ENCODE measurements at regions not wholly inside any gene's neighbourhood (a gene's known extent, or its start where the extent isn't known, plus 50 kb on each side); places are given as distances from the start of the nearest gene placed in this dataset.

GRCh38 chrX:1821846-1822245, 207.0 kb downstream of the ASMT start:
- intact Hi-C loops (cut with micrococcal nuclease) = no loop called here
- H3K4me2 ChIP-seq (replicated peaks; ENCODE audit: extremely low read depth, low read length, poor library complexity, severe bottlenecking) = no peak overlapping the region
- no peaks in the 10 kb centered on the region for H3K4me1 ChIP-seq (ENCODE audit: control insufficient read depth in 1 of 2, insufficient read depth in 2 of 2, low read length in 2 of 2)
- H2AFZ ChIP-seq (ENCODE audit: insufficient read depth, low read depth, low read length, poor library complexity, severe bottlenecking) = no peak overlapping the region
- DNase-seq = no peak
- TF ChIP-seq, protein P1, sequence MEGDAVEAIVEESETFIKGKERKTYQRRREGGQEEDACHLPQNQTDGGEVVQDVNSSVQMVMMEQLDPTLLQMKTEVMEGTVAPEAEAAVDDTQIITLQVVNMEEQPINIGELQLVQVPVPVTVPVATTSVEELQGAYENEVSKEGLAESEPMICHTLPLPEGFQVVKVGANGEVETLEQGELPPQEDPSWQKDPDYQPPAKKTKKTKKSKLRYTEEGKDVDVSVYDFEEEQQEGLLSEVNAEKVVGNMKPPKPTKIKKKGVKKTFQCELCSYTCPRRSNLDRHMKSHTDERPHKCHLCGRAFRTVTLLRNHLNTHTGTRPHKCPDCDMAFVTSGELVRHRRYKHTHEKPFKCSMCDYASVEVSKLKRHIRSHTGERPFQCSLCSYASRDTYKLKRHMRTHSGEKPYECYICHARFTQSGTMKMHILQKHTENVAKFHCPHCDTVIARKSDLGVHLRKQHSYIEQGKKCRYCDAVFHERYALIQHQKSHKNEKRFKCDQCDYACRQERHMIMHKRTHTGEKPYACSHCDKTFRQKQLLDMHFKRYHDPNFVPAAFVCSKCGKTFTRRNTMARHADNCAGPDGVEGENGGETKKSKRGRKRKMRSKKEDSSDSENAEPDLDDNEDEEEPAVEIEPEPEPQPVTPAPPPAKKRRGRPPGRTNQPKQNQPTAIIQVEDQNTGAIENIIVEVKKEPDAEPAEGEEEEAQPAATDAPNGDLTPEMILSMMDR (IDR thresholded peaks at IDR 0.05) = no peak
- H4K20me1 ChIP-seq (ENCODE audit: insufficient read depth, low read length) = no peaks in the 10 kb centered on the region
- H3K27me3 ChIP-seq (ENCODE audit: control insufficient read depth in 2 of 2, insufficient read depth in 2 of 2, low read length in 2 of 2) = no peaks in the 10 kb centered on the region
- no peak overlapping the region for H3K27ac ChIP-seq (ENCODE audit: low read depth in 1 of 2, low read length in 2 of 2)
- Mint-ChIP-seq H3K9me3 (peaks cover 0 to 9% (median 0%) of the 10 kb centered on the region in 7 donors), H3K27ac (no peak overlapping the region), H3K36me3 (no peaks in the 10 kb centered on the region), H3K27me3 (ENCODE audit: low read depth in 3 of 3) (peaks cover 0 to 1% (median 0%) of the 10 kb centered on the region in 3 donors), H3K4me1 (no peaks in the 10 kb centered on the region), H3K4me3 (no peak overlapping the region)
- no peaks in the 10 kb centered on the region for H3K79me2 ChIP-seq (ENCODE audit: insufficient read depth, low read length)
- no peaks in the 10 kb centered on the region for H3K9me3 ChIP-seq (replicated peaks in 1 of 2; ENCODE audit: control insufficient read depth in 1 of 2, insufficient read depth in 1 of 2, low read length in 2 of 2)
- WGBS (ENCODE audit: insufficient coverage) = 97% methylated on average over 4 of the region's 8 CpGs
- no peaks in the 10 kb centered on the region for H3K36me3 ChIP-seq (replicated peaks in 1 of 2; ENCODE audit: control insufficient read depth in 1 of 2, insufficient read depth in 2 of 2, low read length in 2 of 2)
- H3K9ac ChIP-seq (ENCODE audit: insufficient read depth, low read length, poor library complexity, severe bottlenecking) = no peak overlapping the region
- H3K4me3 ChIP-seq (replicated peaks in 1 of 3; ENCODE audit: low read depth in 2 of 3, low read length in 3 of 3) = no peak overlapping the region

- no peaks in the 10 kb centered on the region for H3K4me1 Mint-ChIP-seq
- Histone ChIP-seq H3K36me3 (replicated peaks in 1 of 2; ENCODE audit: control insufficient read depth in 1 of 2, insufficient read depth in 2 of 2, low read length in 2 of 2) (no peaks in the 10 kb centered on the region), H3K4me2 (replicated peaks; ENCODE audit: extremely low read depth, low read length, poor library complexity, severe bottlenecking) (no peak overlapping the region), H3K4me3 (replicated peaks in 1 of 3; ENCODE audit: low read depth in 2 of 3, low read length in 3 of 3) (no peak overlapping the region), H3K27ac (ENCODE audit: low read depth in 1 of 2, low read length in 2 of 2) (no peak overlapping the region), H3K27me3 (ENCODE audit: control insufficient read depth in 2 of 2, insufficient read depth in 2 of 2, low read length in 2 of 2) (no peaks in the 10 kb centered on the region), H3K9me3 (replicated peaks in 1 of 2; ENCODE audit: control insufficient read depth in 1 of 2, insufficient read depth in 1 of 2, low read length in 2 of 2) (no peaks in the 10 kb centered on the region), H3K79me2 (ENCODE audit: insufficient read depth, low read length) (no peaks in the 10 kb centered on the region), H4K20me1 (ENCODE audit: insufficient read depth, low read length) (no peaks in the 10 kb centered on the region), H3K4me1 (ENCODE audit: control insufficient read depth in 1 of 2, insufficient read depth in 2 of 2, low read length in 2 of 2) (no peaks in the 10 kb centered on the region), H2AFZ (ENCODE audit: insufficient read depth, low read depth, low read length, poor library complexity, severe bottlenecking) (no peak overlapping the region), H3K9ac (ENCODE audit: insufficient read depth, low read length, poor library complexity, severe bottlenecking) (no peak overlapping the region)
- no peak overlapping the region for H3K27ac Mint-ChIP-seq
- TF ChIP-seq, protein P1 (IDR thresholded peaks at IDR 0.05) = no peak
- DNase-seq = no peak
- peaks cover 0 to 6% (median 1%) of the 10 kb centered on the region in 3 donors for H3K27me3 Mint-ChIP-seq (ENCODE audit: low read depth in 3 of 3)
- no peak overlapping the region for H3K4me3 Mint-ChIP-seq
- no peaks in the 10 kb centered on the region for H3K36me3 Mint-ChIP-seq
- intact Hi-C loops (cut with micrococcal nuclease) = no loop called here
- 92% methylated on average over 6 of the region's 6 CpGs for WGBS (ENCODE audit: insufficient coverage)
- H3K9me3 Mint-ChIP-seq = peaks cover 0 to 8% (median 0%) of the 10 kb centered on the region in 7 donors
Observed at GRCh38 chrX:1824855-1825254, 210.0 kb downstream of the ASMT start.

Measured in CD14-positive monocyte (primary cell).